ENCODE measurements at regions not wholly inside any gene's neighbourhood (a gene's known extent, or its start where the extent isn't known, plus 50 kb on each side); places are given as distances from the start of the nearest gene placed in this dataset.

DNA sequence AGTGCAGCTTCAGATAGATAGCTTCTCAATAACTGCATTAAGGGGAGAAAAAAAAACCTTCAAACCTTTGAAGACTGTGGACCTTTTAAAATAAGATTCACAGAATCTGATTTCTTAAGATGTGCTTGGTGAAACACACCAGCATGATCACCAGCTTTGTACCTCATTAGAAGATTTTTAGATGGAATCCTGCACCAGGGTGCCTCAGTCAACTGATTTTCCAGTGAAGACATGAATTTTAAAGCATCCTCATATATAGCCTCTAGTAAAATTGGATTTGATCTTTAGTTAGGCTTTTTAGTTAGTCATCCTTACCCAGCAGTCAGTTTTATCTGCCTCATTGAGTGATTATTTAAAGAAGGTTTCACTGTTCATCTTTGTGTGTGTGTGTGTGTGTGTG is 208.6 kb upstream of the DEPDC1 start:
- Histone ChIP-seq H3K9me3 (peaks cover 0 to 17% (median 14%) of the 10 kb centered on the region in 3 donors), H3K36me3 (peaks cover 0 to 7% (median 0%) of the 10 kb centered on the region in 3 donors), H3K4me1 (peaks cover 0 to 16% (median 3%) of the 10 kb centered on the region in 4 donors), H3K27ac (no peak overlapping the region), H3K4me3 (no peak overlapping the region), H3K27me3 (no peaks in the 10 kb centered on the region)
- DNase-seq, result no peak
- intact Hi-C loops (cut with DNase I; ENCODE audit: low total_unique reads), result no loop called here
- TF ChIP-seq, protein P1, sequence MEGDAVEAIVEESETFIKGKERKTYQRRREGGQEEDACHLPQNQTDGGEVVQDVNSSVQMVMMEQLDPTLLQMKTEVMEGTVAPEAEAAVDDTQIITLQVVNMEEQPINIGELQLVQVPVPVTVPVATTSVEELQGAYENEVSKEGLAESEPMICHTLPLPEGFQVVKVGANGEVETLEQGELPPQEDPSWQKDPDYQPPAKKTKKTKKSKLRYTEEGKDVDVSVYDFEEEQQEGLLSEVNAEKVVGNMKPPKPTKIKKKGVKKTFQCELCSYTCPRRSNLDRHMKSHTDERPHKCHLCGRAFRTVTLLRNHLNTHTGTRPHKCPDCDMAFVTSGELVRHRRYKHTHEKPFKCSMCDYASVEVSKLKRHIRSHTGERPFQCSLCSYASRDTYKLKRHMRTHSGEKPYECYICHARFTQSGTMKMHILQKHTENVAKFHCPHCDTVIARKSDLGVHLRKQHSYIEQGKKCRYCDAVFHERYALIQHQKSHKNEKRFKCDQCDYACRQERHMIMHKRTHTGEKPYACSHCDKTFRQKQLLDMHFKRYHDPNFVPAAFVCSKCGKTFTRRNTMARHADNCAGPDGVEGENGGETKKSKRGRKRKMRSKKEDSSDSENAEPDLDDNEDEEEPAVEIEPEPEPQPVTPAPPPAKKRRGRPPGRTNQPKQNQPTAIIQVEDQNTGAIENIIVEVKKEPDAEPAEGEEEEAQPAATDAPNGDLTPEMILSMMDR (IDR thresholded peaks at IDR 0.05), result no peak

DNA sequence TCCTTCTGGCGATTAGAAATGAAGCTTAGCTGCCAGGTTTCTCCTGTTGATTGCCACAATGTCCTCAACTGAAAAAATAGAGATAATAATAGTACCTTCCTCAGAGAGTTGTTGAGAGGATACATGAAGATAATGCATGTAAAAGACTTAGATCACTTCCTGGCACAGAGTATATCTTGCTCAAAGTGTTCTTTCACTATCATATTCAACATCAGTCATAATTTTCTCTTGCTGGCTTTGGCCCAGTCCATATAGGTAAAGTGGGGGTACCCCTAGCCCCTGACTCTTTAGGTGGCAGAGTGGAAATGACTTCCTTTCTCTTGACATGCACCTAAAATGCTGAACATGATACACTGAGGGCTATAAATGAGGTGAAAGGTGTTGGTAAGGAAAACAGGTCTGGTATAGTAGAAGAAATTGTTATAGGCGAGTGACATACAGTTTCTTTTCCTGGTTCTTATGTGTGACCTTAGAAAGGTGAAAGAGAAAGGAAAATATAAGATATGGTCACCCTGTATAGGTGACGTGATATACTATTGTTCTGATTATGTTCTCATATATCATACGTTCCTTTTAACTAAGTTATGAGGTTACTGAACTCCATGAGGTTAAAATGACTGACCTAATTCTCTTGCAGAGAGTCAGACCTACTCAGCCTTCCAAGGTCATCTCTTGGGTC is 209.9 kb upstream of the DEPDC1 start:
- Histone ChIP-seq H3K4me3 (no peak overlapping the region), H3K9me3 (peaks cover 0 to 17% (median 14%) of the 10 kb centered on the region in 3 donors), H3K27ac (no peak overlapping the region), H3K27me3 (no peaks in the 10 kb centered on the region), H3K4me1 (peaks cover 0 to 16% (median 3%) of the 10 kb centered on the region in 4 donors), H3K36me3 (peaks cover 0 to 7% (median 0%) of the 10 kb centered on the region in 3 donors)
- DNase-seq, result no peak
- intact Hi-C loops (cut with DNase I; ENCODE audit: low total_unique reads), result no loop called here
- TF ChIP-seq, protein P1 (IDR thresholded peaks at IDR 0.05), result no peak

DNA sequence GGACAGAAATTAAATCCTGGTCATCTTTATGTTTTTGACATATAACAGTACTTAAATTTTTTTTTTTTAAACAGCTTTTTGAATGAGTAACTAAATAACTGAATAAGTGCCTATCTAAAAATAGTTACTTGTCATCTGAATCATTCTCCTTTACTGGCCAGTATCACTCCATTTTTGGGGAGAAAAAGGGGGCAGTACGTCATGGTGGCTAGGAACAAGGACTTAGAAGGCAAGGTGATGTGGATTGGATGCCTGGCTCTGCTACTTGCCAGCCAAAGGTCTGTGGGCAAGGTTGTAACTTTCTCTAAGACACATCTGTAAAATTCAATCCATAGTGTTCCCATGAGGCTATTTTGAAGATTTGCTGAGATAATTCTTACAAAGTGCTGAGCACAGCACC is 220.4 kb upstream of the DEPDC1 start:
- H3K4me3 ChIP-seq, result no peak overlapping the region
- peak overlapping the region in 1 of 2 donors; percentile 14 for H3K27ac ChIP-seq
- intact Hi-C loops (cut with DNase I; ENCODE audit: low total_unique reads), result no loop called here
- DNase-seq, result no peak
- H3K4me1 ChIP-seq, result peaks cover 0 to 12% (median 0%) of the 10 kb centered on the region in 4 donors
- H3K9me3 ChIP-seq, result no peaks in the 10 kb centered on the region
- no peaks in the 10 kb centered on the region for H3K27me3 ChIP-seq
- no peaks in the 10 kb centered on the region for H3K36me3 ChIP-seq
- TF ChIP-seq, protein P1 (IDR thresholded peaks at IDR 0.05), result no peak

DNA sequence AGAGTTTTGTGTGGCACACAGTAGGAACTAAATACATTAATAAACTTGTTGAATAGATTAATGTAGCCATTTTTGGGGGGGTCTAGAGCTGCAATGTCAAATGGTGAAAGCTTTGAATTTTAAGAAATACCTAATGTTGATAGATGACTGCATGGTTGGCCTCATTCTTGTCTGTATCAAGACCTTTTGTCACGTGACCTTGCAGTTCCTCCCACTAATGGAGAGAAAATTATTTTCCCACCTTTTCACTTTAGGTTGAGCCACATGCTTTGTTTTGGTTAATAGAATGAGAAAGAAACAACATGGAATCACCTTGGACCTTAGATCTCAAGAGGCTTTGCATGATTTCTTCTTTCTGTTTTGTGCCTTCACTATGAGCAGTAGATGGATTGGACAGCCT is 223.6 kb upstream of the DEPDC1 start:
- no peaks in the 10 kb centered on the region for H3K27me3 ChIP-seq
- TF ChIP-seq, protein P1 (IDR thresholded peaks at IDR 0.05), result no peak
- H3K4me1 ChIP-seq, result peaks cover 0 to 12% (median 0%) of the 10 kb centered on the region in 4 donors
- H3K9me3 ChIP-seq, result no peaks in the 10 kb centered on the region
- no peak for DNase-seq
- no peaks in the 10 kb centered on the region for H3K36me3 ChIP-seq
- no peak overlapping the region for H3K27ac ChIP-seq
- no peak overlapping the region for H3K4me3 ChIP-seq
- intact Hi-C loops (cut with DNase I; ENCODE audit: low total_unique reads), result no loop called here

DNA sequence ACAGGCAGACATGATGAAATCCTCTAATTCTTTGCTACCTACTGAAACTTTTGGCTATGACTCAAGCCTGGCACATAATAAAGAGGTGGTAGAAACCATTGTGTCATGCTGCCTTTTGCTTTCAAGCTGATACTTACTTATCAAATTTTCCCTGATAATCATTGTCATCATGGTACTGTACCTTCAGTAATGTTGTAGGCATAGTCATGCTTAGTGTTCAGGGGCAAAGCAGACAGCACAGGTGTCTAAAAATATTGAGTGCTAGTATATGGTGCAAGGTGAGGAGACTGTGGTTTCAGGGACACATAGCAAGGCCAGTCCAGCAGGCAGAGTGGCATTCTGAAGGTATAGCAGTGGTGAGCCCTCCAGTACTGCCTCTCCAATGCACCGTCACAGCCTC is 226.9 kb upstream of the DEPDC1 start:
- H3K4me1 ChIP-seq, result no peaks in the 10 kb centered on the region
- intact Hi-C loops (cut with DNase I; ENCODE audit: low total_unique reads), result no loop called here
- no peaks in the 10 kb centered on the region for H3K9me3 ChIP-seq
- TF ChIP-seq, protein P1 (IDR thresholded peaks at IDR 0.05), result no peak
- no peak overlapping the region for H3K4me3 ChIP-seq
- H3K27ac ChIP-seq, result no peak overlapping the region
- H3K27me3 ChIP-seq, result no peaks in the 10 kb centered on the region
- H3K36me3 ChIP-seq, result no peaks in the 10 kb centered on the region
- DNase-seq, result no peak

All from tibial artery (tissue), 4 donors.